Panc1 (cell line): ENCODE measurements at regions not wholly inside any gene's neighbourhood (a gene's known extent, or its start where the extent isn't known, plus 50 kb on each side); places are given as distances from the start of the nearest gene placed in this dataset.

Experiments used
- ATAC-seq: fragments of 200-7000 bp; cut with Tn5 transposase; 2 replicates; pipeline ENCODE4 v1.9.1; 2020; ENCODE audit warnings: mild to moderate bottlenecking, moderate library complexity
- BruUV-seq: library from RNA; stranded (reverse); fragments of 400-500 nt; replicated peaks from 2 replicates; lab custom pipeline; 2021; lab: Mats Ljungman, UMichigan
- CTCF ChIA-PET: fragments of 300-600 bp; sonication (Branson Sonifier 250); formaldehyde crosslinking; loops from one replicate; lab custom pipeline; 2022; ENCODE audit warnings: antibody characterized with exemption; lab: Charles Lee
- POLR2A ChIA-PET: fragments of 300-600 bp; sonication (Branson Sonifier 250); formaldehyde crosslinking; loops from one replicate; lab custom pipeline; 2022; ENCODE audit warnings: antibody characterized with exemption; lab: Charles Lee
- DNase-seq: peaks from one replicate; pipeline ENCODE4 v3.0.0-alpha.2; 2010; ENCODE audit warnings: low read depth, low spot score
- H3K27ac ChIP-seq: 2 replicates; pipeline ENCODE4 v1.5.1; 2011; ENCODE audit warnings: mild to moderate bottlenecking, low read length, inconsistent platforms
- H3K27me3 ChIP-seq: fragments of 200-500 bp; sonication (Bioruptor generic); 2 replicates; pipeline ENCODE4 v1.6.0; 2014; ENCODE audit warnings: low read length, inconsistent platforms; ENCODE audit not compliant: control insufficient read depth, insufficient read depth
- H3K36me3 ChIP-seq: fragments of 200-500 bp; sonication (Bioruptor generic); 2 replicates; pipeline ENCODE4 v1.5.1; 2014; ENCODE audit warnings: inconsistent platforms, mild to moderate bottlenecking, low read length, moderate library complexity; ENCODE audit not compliant: control insufficient read depth, insufficient read depth
- H3K4me1 ChIP-seq: 2 replicates; pipeline ENCODE4 v1.5.1; 2011; ENCODE audit warnings: inconsistent platforms, mild to moderate bottlenecking, low read length, moderate library complexity; ENCODE audit not compliant: control insufficient read depth, insufficient read depth
- H3K4me3 ChIP-seq, 2 experiments: 2 replicates each; pipeline ENCODE4 v1.5.1; 2011 to 2012; ENCODE audit warnings: low read depth in 2 of 2, low read length in 2 of 2, mild to moderate bottlenecking in 2 of 2, inconsistent platforms in 1 of 2, moderate library complexity in 1 of 2
- H3K9me3 ChIP-seq: fragments of 200-500 bp; sonication (Bioruptor generic); 2 replicates; pipeline ENCODE4 v1.5.1; 2014; ENCODE audit warnings: low read depth, mild to moderate bottlenecking, inconsistent platforms, low read length, moderate library complexity; ENCODE audit not compliant: control insufficient read depth, insufficient read depth
- POLR2AphosphoS5 ChIP-seq: IDR thresholded peaks from 2 replicates; pipeline ENCODE4 v1.6.1; 2012; ENCODE audit warnings: mild to moderate bottlenecking, low read depth, low read length, moderate library complexity
- SIN3A ChIP-seq: IDR thresholded peaks from 2 replicates; pipeline ENCODE4 v1.6.1; 2012; ENCODE audit warnings: low read depth, mild to moderate bottlenecking, low read length, moderate library complexity, borderline replicate concordance; ENCODE audit not compliant: insufficient read depth
- TCF7L2 ChIP-seq: IDR thresholded peaks from 2 replicates; pipeline ENCODE4 v1.6.1; 2011; ENCODE audit warnings: mild to moderate bottlenecking, low read depth, low read length, inconsistent platforms
- in situ Hi-C: cut with HindIII; loops from 2 replicates; pipeline ENCODE4 v1.10.0; 2016; ENCODE audit warnings: low sequenced_read_pairs, low pct_unique_long_range_greater_than_20kb
- intact Hi-C: fragments of 100-400 bp; cut with micrococcal nuclease; formaldehyde crosslinking; loops from one replicate; pipeline ENCODE4 v1.10.0; 2022; ENCODE audit not compliant: unreplicated experiment
- TF ChIP-seq, protein P1 (sequence below), 2 experiments: IDR thresholded peaks; 2 replicates each; pipeline ENCODE4 v1.6.1; 2011 to 2012; ENCODE audit warnings: low read depth in 2 of 2, control low read depth in 1 of 2, low read length in 1 of 2, mild to moderate bottlenecking in 1 of 2, moderate library complexity in 1 of 2; ENCODE audit not compliant: insufficient read depth in 1 of 2
- TF ChIP-seq, protein P2 (sequence below): fragments of 450-650 bp; IDR thresholded peaks from 2 replicates; pipeline ENCODE4 v1.5.1; 2017; ENCODE audit warnings: mild to moderate bottlenecking

DNA sequence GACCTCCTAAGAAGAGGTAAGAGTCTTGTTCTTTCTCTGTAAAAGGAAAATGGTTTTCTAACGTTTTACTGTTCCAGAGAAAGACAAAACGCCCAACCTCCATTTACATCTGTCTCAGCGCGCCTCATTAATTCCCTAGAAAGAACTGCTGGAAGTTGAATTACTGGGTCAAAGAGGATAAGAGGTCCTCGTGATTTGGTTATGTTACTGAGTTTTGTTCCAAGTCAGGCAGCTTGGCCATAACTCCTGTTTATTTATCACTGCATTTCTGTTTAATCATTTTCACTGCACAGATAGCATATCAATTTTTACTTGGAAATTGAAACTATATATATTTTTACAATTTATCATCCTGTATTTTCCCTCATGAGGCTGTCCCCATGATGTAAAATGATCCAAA, 112.9 kb upstream of the PEG3 start:
- no peaks in the 10 kb centered on the region for H3K9me3 ChIP-seq
- BruUV-seq, result no TSS peak
- no peak overlapping the region for H3K27ac ChIP-seq
- no peaks in the 10 kb centered on the region for H3K27me3 ChIP-seq
- ATAC-seq (no peak), DNase-seq (no peak)
- no peak overlapping the region for H3K4me3 ChIP-seq
- intact Hi-C loops (no loop called here), in situ Hi-C loops (no loop called here)
- TF ChIP-seq, protein P1, sequence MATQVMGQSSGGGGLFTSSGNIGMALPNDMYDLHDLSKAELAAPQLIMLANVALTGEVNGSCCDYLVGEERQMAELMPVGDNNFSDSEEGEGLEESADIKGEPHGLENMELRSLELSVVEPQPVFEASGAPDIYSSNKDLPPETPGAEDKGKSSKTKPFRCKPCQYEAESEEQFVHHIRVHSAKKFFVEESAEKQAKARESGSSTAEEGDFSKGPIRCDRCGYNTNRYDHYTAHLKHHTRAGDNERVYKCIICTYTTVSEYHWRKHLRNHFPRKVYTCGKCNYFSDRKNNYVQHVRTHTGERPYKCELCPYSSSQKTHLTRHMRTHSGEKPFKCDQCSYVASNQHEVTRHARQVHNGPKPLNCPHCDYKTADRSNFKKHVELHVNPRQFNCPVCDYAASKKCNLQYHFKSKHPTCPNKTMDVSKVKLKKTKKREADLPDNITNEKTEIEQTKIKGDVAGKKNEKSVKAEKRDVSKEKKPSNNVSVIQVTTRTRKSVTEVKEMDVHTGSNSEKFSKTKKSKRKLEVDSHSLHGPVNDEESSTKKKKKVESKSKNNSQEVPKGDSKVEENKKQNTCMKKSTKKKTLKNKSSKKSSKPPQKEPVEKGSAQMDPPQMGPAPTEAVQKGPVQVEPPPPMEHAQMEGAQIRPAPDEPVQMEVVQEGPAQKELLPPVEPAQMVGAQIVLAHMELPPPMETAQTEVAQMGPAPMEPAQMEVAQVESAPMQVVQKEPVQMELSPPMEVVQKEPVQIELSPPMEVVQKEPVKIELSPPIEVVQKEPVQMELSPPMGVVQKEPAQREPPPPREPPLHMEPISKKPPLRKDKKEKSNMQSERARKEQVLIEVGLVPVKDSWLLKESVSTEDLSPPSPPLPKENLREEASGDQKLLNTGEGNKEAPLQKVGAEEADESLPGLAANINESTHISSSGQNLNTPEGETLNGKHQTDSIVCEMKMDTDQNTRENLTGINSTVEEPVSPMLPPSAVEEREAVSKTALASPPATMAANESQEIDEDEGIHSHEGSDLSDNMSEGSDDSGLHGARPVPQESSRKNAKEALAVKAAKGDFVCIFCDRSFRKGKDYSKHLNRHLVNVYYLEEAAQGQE (IDR thresholded peaks at IDR 0.05; ENCODE audit: insufficient read depth in 1 of 2, low read depth in 2 of 2, low read length in 1 of 2), result no peak
- TF ChIP-seq POLR2AphosphoS5, result no peak
- ChIA-PET POLR2A (no interaction called here), CTCF (no interaction called here)
- no peaks in the 10 kb centered on the region for H3K36me3 ChIP-seq
- H3K4me1 ChIP-seq, result no peaks in the 10 kb centered on the region

DNA sequence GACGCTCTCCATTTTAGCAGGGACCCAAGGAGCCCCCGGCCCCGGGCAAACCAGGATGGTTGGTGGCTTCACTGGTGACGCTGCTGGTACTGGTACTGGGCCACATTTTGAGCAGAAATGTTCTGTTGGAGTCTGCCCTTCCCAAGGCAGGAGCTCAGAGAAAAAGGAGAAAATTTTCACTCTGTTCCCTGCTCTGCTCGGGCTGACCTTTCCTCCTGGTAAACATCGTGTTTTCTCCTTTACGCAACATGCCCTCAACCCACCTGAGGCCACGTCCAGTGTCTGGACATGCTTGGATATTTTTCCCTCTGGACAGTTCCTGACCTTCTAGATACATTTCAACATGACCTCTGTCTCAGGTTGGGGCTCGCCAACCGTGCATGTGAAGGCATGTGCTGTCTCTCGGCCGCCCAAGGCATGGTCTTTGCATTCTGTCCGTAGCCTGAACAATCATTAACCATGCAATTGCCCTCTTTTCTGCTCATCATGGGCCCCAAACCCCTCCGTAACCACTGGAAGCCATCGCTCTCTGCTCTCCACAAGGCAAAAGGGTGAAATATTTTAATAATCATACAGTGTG, 115.2 kb upstream of the PEG3 start:
- in situ Hi-C loops, result no loop called here
- DNase-seq (no peak), ATAC-seq (no peak)
- TF ChIP-seq SIN3A (no peak), POLR2AphosphoS5 (no peak), TCF7L2 (no peak)
- TF ChIP-seq, protein P1 (IDR thresholded peaks at IDR 0.05; ENCODE audit: insufficient read depth in 1 of 2, low read depth in 2 of 2, low read length in 1 of 2), result no peak
- TF ChIP-seq, protein P2, sequence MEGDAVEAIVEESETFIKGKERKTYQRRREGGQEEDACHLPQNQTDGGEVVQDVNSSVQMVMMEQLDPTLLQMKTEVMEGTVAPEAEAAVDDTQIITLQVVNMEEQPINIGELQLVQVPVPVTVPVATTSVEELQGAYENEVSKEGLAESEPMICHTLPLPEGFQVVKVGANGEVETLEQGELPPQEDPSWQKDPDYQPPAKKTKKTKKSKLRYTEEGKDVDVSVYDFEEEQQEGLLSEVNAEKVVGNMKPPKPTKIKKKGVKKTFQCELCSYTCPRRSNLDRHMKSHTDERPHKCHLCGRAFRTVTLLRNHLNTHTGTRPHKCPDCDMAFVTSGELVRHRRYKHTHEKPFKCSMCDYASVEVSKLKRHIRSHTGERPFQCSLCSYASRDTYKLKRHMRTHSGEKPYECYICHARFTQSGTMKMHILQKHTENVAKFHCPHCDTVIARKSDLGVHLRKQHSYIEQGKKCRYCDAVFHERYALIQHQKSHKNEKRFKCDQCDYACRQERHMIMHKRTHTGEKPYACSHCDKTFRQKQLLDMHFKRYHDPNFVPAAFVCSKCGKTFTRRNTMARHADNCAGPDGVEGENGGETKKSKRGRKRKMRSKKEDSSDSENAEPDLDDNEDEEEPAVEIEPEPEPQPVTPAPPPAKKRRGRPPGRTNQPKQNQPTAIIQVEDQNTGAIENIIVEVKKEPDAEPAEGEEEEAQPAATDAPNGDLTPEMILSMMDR, result no peak
- intact Hi-C loops, result no loop called here
- no peaks in the 10 kb centered on the region for H3K4me1 ChIP-seq
- H3K36me3 ChIP-seq, result no peaks in the 10 kb centered on the region
- H3K27me3 ChIP-seq, result no peaks in the 10 kb centered on the region
- H3K9me3 ChIP-seq, result no peaks in the 10 kb centered on the region
- no TSS peak for BruUV-seq
- H3K27ac ChIP-seq, result no peak overlapping the region
- POLR2A ChIA-PET, result no interaction called here
- CTCF ChIA-PET, result interaction anchor here (0.6 kb wide), 2 partner anchors 110 to 149 kb away, joined by 4 read pairs; no protein-coding TSS in a partner anchor
- H3K4me3 ChIP-seq, result no peak overlapping the region
